ENCODE measurements at regions not wholly inside any gene's neighbourhood (a gene's known extent, or its start where the extent isn't known, plus 50 kb on each side); places are given as distances from the start of the nearest gene placed in this dataset.

DNA sequence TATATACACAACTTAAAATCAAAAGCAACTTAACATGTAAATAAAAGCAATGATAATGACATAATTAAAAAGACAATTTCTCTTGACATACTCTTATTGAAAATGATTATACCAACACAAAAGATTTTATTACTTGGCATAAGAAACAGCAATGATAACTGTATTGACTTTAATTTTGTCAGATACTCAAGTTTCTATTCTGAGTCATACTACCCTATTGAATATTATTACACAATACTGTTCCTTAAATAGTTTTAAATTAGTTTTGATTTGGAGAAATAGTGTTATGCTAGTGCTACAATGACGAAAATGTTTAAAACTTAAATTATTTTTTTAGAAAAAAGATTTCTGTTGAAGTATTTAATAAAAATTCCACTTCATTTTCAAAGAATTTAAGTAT is 1319.3 kb upstream of the C9orf72 start:
- H4K8ac ChIP-seq (replicated peaks; ENCODE audit: insufficient read length, low read depth, low read length), result no peak overlapping the region
- no peak overlapping the region for H3K23ac ChIP-seq (ENCODE audit: insufficient read length, low read depth, low read length)
- H3K4me2 ChIP-seq (ENCODE audit: insufficient read depth, insufficient read length, low read length), result no peak overlapping the region
- no peak overlapping the region for H2AFZ ChIP-seq (ENCODE audit: low read length)
- H3K4ac ChIP-seq (ENCODE audit: low read depth, low read length), result no peak overlapping the region
- H3K23me2 ChIP-seq (ENCODE audit: insufficient read length, low read depth, low read length, poor library complexity, severe bottlenecking), result no peaks in the 10 kb centered on the region
- no peaks in the 10 kb centered on the region for H3K27me3 Mint-ChIP-seq (ENCODE audit: low read depth)
- no peak overlapping the region for H2BK15ac ChIP-seq (ENCODE audit: low read depth, low read length)
- no peak overlapping the region for H2BK120ac ChIP-seq (ENCODE audit: low read depth, low read length, poor library complexity, severe bottlenecking)
- no peak overlapping the region for H4K91ac ChIP-seq (ENCODE audit: insufficient read length, low read depth, low read length)
- no peaks in the 10 kb centered on the region for H3K9me3 Mint-ChIP-seq
- H3K36me3 Mint-ChIP-seq (ENCODE audit: insufficient read depth in 1 of 3, low read depth in 3 of 3), result no peaks in the 10 kb centered on the region
- no peak overlapping the region for H2BK20ac ChIP-seq (ENCODE audit: low read depth, low read length, poor library complexity, severe bottlenecking)
- no peaks in the 10 kb centered on the region for H3K27me3 ChIP-seq (ENCODE audit: insufficient read depth, low read length)
- no peak overlapping the region for H2BK5ac ChIP-seq (ENCODE audit: insufficient read length, low read length)
- H3K56ac ChIP-seq (ENCODE audit: insufficient read length, low read depth, low read length), result no peak overlapping the region
- no peak overlapping the region for H2BK12ac ChIP-seq (ENCODE audit: insufficient read length, low read depth, low read length)
- H3K4me1 ChIP-seq (ENCODE audit: insufficient read depth, low read length), result no peaks in the 10 kb centered on the region
- H4K20me1 ChIP-seq (ENCODE audit: control insufficient read depth, insufficient read depth, insufficient read length), result no peaks in the 10 kb centered on the region
- no CpG with 5 or more reads among the region's 1 CpG for WGBS (ENCODE audit: extremely low coverage, insufficient read length, low lambda C conversion rate)
- no peak overlapping the region for H3K27ac ChIP-seq (ENCODE audit: insufficient read length, low read depth, low read length)
- H3T11ph ChIP-seq (ENCODE audit: low read length), result no peak overlapping the region
- no peak overlapping the region for H3K14ac ChIP-seq (ENCODE audit: insufficient read depth, low read length)
- no peak overlapping the region for H2AK5ac ChIP-seq (ENCODE audit: insufficient read length, low read length)
- H3K27ac Mint-ChIP-seq, result no peak overlapping the region
- no peak for DNase-seq
- H4K5ac ChIP-seq (ENCODE audit: insufficient read length, low read depth, low read length), result no peak overlapping the region
- TF ChIP-seq, protein P1, sequence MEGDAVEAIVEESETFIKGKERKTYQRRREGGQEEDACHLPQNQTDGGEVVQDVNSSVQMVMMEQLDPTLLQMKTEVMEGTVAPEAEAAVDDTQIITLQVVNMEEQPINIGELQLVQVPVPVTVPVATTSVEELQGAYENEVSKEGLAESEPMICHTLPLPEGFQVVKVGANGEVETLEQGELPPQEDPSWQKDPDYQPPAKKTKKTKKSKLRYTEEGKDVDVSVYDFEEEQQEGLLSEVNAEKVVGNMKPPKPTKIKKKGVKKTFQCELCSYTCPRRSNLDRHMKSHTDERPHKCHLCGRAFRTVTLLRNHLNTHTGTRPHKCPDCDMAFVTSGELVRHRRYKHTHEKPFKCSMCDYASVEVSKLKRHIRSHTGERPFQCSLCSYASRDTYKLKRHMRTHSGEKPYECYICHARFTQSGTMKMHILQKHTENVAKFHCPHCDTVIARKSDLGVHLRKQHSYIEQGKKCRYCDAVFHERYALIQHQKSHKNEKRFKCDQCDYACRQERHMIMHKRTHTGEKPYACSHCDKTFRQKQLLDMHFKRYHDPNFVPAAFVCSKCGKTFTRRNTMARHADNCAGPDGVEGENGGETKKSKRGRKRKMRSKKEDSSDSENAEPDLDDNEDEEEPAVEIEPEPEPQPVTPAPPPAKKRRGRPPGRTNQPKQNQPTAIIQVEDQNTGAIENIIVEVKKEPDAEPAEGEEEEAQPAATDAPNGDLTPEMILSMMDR (conservative IDR thresholded peaks at IDR 0.05), result no peak
- peaks cover 3 to 6% of the 10 kb centered on the region in 2 experiments for H3K4me1 Mint-ChIP-seq
- H3K9me3 ChIP-seq (ENCODE audit: control insufficient read depth, low read depth, low read length), result no peaks in the 10 kb centered on the region
- no peaks in the 10 kb centered on the region for H3K79me1 ChIP-seq (ENCODE audit: insufficient read depth, low read depth, low read length, poor library complexity, severe bottlenecking)
- H3K9ac ChIP-seq (ENCODE audit: extremely low read depth, insufficient read length, low read length), result no peak overlapping the region
- no peaks in the 10 kb centered on the region for H3K79me2 ChIP-seq (ENCODE audit: insufficient read depth, low read length)
- no peak overlapping the region for H3K18ac ChIP-seq (ENCODE audit: insufficient read length, low read depth, low read length)
- no peak overlapping the region for H3K4me3 Mint-ChIP-seq

All from H9 (cell line).